ENCODE measurements at regions not wholly inside any gene's neighbourhood (a gene's known extent, or its start where the extent isn't known, plus 50 kb on each side); places are given as distances from the start of the nearest gene placed in this dataset.

DNA sequence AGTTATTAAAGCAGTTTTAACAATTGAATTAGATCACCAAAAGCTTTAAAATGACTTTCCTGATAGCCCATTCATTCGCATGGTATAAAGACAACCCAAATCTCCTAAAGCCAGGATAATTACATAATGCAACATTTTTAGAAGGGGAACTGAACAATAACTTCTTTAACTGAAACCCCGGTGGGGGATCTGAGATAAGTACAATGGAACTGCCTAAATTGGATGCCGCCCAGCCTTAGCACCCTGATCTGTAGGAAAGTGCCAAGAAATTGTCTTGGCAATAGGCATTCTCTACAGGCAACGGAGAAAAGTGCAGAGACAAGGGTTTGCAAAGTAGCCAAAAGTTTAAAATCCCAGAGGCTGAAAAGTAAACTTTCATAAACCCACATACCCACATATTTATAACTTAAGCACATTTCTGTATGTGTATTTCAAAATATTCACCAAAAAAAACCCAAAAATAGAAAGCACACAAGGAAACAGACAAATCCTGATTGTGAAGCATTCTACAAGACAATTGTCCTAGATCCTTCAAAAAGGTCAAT is 98.8 kb upstream of the BEND6 start:
- TF ChIP-seq, protein P1, sequence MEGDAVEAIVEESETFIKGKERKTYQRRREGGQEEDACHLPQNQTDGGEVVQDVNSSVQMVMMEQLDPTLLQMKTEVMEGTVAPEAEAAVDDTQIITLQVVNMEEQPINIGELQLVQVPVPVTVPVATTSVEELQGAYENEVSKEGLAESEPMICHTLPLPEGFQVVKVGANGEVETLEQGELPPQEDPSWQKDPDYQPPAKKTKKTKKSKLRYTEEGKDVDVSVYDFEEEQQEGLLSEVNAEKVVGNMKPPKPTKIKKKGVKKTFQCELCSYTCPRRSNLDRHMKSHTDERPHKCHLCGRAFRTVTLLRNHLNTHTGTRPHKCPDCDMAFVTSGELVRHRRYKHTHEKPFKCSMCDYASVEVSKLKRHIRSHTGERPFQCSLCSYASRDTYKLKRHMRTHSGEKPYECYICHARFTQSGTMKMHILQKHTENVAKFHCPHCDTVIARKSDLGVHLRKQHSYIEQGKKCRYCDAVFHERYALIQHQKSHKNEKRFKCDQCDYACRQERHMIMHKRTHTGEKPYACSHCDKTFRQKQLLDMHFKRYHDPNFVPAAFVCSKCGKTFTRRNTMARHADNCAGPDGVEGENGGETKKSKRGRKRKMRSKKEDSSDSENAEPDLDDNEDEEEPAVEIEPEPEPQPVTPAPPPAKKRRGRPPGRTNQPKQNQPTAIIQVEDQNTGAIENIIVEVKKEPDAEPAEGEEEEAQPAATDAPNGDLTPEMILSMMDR (conservative IDR thresholded peaks at IDR 0.05; ENCODE audit: low read depth, low read length), result no peak
- Histone ChIP-seq H3K9ac (no peak overlapping the region), H3K79me2 (ENCODE audit: insufficient read depth, low read depth) (peaks cover 5% of the 10 kb centered on the region; the same call in 1 of the 2 replicates), H3K4me3 (IDR thresholded peaks at IDR 0.05; ENCODE audit: insufficient read depth, low read depth, low read length) (no peak overlapping the region), H4K20me1 (ENCODE audit: insufficient read depth) (no peaks in the 10 kb centered on the region), H3K4me1 (ENCODE audit: low read depth, poor library complexity, severe bottlenecking) (peaks cover 32% of the 10 kb centered on the region), H3K27ac (no peak overlapping the region), H3K27me3 (ENCODE audit: insufficient read depth, low read depth) (no peaks in the 10 kb centered on the region), H3K4me2 (no peak overlapping the region), H2AFZ (ENCODE audit: low read depth) (no peak overlapping the region), H3K36me3 (ENCODE audit: insufficient read depth) (no peaks in the 10 kb centered on the region)

DNA sequence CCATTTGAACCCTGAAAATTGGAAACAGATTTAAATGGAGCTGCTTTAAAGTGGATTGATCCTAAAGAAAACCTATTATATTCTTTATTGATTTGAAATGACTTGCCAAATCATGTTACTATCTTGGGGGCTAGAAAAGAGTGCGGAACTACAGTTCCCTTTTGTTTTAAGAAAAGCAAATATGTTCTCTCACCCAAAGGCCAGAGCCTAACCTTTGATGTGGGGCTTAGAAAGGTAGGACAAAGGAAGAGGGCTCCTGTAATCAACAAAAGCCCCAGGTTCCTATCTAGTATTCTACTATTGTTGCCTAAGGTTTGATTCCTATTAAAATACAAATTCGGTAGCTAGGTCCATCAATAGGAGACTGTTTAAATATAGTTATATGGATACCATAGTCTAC is 100.8 kb upstream of the BEND6 start:
- Histone ChIP-seq H3K4me3 (IDR thresholded peaks at IDR 0.05; ENCODE audit: insufficient read depth, low read depth, low read length) (no peak overlapping the region), H3K4me1 (ENCODE audit: low read depth, poor library complexity, severe bottlenecking) (peaks cover 53% of the 10 kb centered on the region), H2AFZ (ENCODE audit: low read depth) (no peak overlapping the region), H3K4me2 (no peak overlapping the region), H3K36me3 (ENCODE audit: insufficient read depth) (no peaks in the 10 kb centered on the region), H4K20me1 (ENCODE audit: insufficient read depth) (no peaks in the 10 kb centered on the region), H3K9ac (no peak overlapping the region), H3K27me3 (ENCODE audit: insufficient read depth, low read depth) (no peaks in the 10 kb centered on the region), H3K79me2 (ENCODE audit: insufficient read depth, low read depth) (peaks cover 10% of the 10 kb centered on the region; the same call in 1 of the 2 replicates), H3K27ac (no peak overlapping the region)
- TF ChIP-seq, protein P1 (conservative IDR thresholded peaks at IDR 0.05; ENCODE audit: low read depth, low read length), result no peak

DNA sequence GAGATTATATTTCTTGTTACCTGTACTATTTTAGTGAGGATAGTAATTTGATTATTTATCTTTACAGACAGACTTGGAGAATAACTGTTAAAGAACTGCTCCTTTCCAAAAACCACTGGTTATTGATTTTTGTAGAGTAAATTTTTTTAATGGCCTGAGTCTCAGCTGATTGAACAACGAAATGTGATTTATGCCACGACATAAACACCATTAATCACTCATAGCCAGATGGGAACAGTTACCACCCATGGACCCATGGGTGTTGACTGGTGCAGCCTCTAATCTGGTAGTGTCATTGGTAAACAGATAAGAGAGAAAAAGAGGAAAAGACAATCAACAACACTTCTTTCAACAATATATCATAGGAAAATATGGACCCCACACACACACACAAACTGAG is 101.4 kb upstream of the BEND6 start:
- peaks cover 58% of the 10 kb centered on the region for H3K4me1 ChIP-seq (ENCODE audit: low read depth, poor library complexity, severe bottlenecking)
- peaks cover 12% of the 10 kb centered on the region; the same call in 1 of the 2 replicates for H3K79me2 ChIP-seq (ENCODE audit: insufficient read depth, low read depth)
- H2AFZ ChIP-seq (ENCODE audit: low read depth), result no peak overlapping the region
- H4K20me1 ChIP-seq (ENCODE audit: insufficient read depth), result no peaks in the 10 kb centered on the region
- no peaks in the 10 kb centered on the region for H3K27me3 ChIP-seq (ENCODE audit: insufficient read depth, low read depth)
- H3K4me3 ChIP-seq (IDR thresholded peaks at IDR 0.05; ENCODE audit: insufficient read depth, low read depth, low read length), result no peak overlapping the region
- H3K27ac ChIP-seq, result no peak overlapping the region
- H3K4me2 ChIP-seq, result 0 out of 2 replicates have a peak overlapping the region, but pooled peaks have one; percentile 3
- no peaks in the 10 kb centered on the region for H3K36me3 ChIP-seq (ENCODE audit: insufficient read depth)
- H3K9ac ChIP-seq, result no peak overlapping the region
- TF ChIP-seq, protein P1 (conservative IDR thresholded peaks at IDR 0.05; ENCODE audit: low read depth, low read length), result no peak

DNA sequence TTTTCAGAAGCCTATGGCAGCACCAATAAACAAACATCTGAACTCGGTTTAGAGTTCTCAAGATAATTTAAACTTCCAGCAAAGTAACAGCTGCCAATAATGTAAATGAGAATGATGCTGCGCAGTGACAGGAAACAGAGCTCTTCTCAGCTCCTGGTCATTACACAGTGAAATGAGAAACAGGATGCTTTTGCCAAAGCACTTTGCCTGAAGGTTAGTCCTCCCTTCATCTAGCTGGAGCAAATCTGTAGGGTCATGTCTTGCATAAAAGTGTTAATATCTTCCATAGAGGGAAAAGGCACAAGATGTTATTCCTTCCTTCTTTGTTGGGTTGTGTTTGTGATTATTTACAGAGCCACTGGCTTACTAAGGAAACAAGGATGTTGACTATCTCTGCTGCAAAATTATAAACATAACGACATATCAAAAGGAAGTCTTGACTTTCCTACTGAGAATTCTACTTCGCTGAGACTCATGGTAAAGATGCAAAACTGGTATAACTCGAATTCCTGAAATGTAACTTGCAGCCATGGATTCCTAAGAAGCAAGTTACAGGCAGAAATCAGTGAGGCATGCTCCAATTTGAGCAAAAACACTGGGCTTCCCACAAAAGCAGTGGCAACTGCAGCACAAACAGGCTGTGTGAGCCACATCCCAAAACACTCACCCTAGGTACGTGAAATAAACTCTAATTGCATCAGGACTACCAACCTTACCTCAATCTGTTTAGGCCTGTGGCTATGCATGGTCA is 102.5 kb upstream of the BEND6 start:
- H3K4me3 ChIP-seq (IDR thresholded peaks at IDR 0.05; ENCODE audit: insufficient read depth, low read depth, low read length), result no peak overlapping the region
- peaks cover 69% of the 10 kb centered on the region for H3K4me1 ChIP-seq (ENCODE audit: low read depth, poor library complexity, severe bottlenecking)
- no peaks in the 10 kb centered on the region for H3K27me3 ChIP-seq (ENCODE audit: insufficient read depth, low read depth)
- peak overlapping the region; percentile 15; the same call in 1 of the 2 replicates for H2AFZ ChIP-seq (ENCODE audit: low read depth)
- no peaks in the 10 kb centered on the region for H3K36me3 ChIP-seq (ENCODE audit: insufficient read depth)
- peak overlapping the region; percentile 54 for H3K27ac ChIP-seq
- peak overlapping the region; percentile 11; the same call in 1 of the 2 replicates for H3K9ac ChIP-seq
- TF ChIP-seq, protein P1 (conservative IDR thresholded peaks at IDR 0.05; ENCODE audit: low read depth, low read length), result no peak
- peak overlapping the region; percentile 52 for H3K4me2 ChIP-seq
- no peaks in the 10 kb centered on the region for H4K20me1 ChIP-seq (ENCODE audit: insufficient read depth)
- peaks cover 23% of the 10 kb centered on the region; the same call in 1 of the 2 replicates for H3K79me2 ChIP-seq (ENCODE audit: insufficient read depth, low read depth)

Measured in KMS-11 (cell line).